B cell (primary cell): ENCODE measurements at regions not wholly inside any gene's neighbourhood (a gene's known extent, or its start where the extent isn't known, plus 50 kb on each side); places are given as distances from the start of the nearest gene placed in this dataset.

Source experiments
- ATAC-seq: fragments of 200-7000 bp; cut with Tn5 transposase; one replicate; pipeline ENCODE4 v1.10.0; 2021; ENCODE audit warnings: low read depth, mild to moderate bottlenecking, moderate number of reproducible peaks, moderate library complexity
- CTCF ChIA-PET: fragments of 350-600 bp; sonication (Branson Sonifier 250); formaldehyde crosslinking; loops from one replicate; lab custom pipeline; 2021; ENCODE audit warnings: antibody characterized with exemption, inconsistent platforms; lab: Charles Lee
- POLR2A ChIA-PET: fragments of 350-600 bp; sonication (Branson Sonifier 250); formaldehyde crosslinking; loops from one replicate; lab custom pipeline; 2021; ENCODE audit warnings: antibody characterized with exemption; lab: Charles Lee
- DNase-seq: peaks from one replicate; pipeline ENCODE4 v3.0.0; 2013
- H2AFZ ChIP-seq: 2 replicates; pipeline ENCODE4 v1.6.1; 2012; ENCODE audit warnings: mild to moderate bottlenecking, low read depth, low read length; ENCODE audit not compliant: insufficient read depth, poor library complexity, severe bottlenecking
- H3K27ac ChIP-seq, 2 donors: 1 replicate in 1 of 2; 2 replicates in 1 of 2; pipeline ENCODE4 v1.5.1; 2012 to 2013; ENCODE audit warnings: low read length in 2 of 2, mild to moderate bottlenecking in 2 of 2, moderate library complexity in 1 of 2
- H3K27me3 ChIP-seq, 4 experiments: fragments of 200-600 bp in 1 of 4; sonication (generic) in 1 of 4; replicated peaks in 1 of 4; 1 replicate in 2 of 4; 2 replicates in 2 of 4; pipeline versions ENCODE4 v1.6.1 to v1.7.0; 2013 to 2016; ENCODE audit warnings: low read length in 3 of 4, mild to moderate bottlenecking in 2 of 4, mixed read lengths in 1 of 4, moderate library complexity in 1 of 4; ENCODE audit not compliant: insufficient read depth in 4 of 4, control insufficient read depth in 3 of 4; ENCODE audit errors: control extremely low read depth in 1 of 4
- H3K36me3 ChIP-seq, 2 experiments: replicated peaks in 1 of 2; 1 replicate in 1 of 2; 2 replicates in 1 of 2; pipeline versions ENCODE4 v1.6.1 to v1.7.1; 2013; ENCODE audit warnings: low read length in 1 of 2; ENCODE audit not compliant: insufficient read depth in 2 of 2, control insufficient read depth in 1 of 2; ENCODE audit errors: control extremely low read depth in 1 of 2, extremely low read depth in 1 of 2
- H3K4me1 ChIP-seq, 2 donors: fragments of 200-600 bp in 1 of 2; sonication (generic) in 1 of 2; 1 replicate in 1 of 2; 2 replicates in 1 of 2; pipeline versions ENCODE4 v1.5.1 to v1.6.1; 2013 to 2017; ENCODE audit warnings: low read length in 2 of 2; ENCODE audit not compliant: control insufficient read depth in 2 of 2, insufficient read depth in 2 of 2
- H3K4me2 ChIP-seq: replicated peaks from 2 replicates; pipeline ENCODE3; 2012; ENCODE audit warnings: mild to moderate bottlenecking, low read depth, low read length; ENCODE audit not compliant: poor library complexity, severe bottlenecking
- H3K4me3 ChIP-seq, 5 experiments: fragments of 200-600 bp in 1 of 5; sonication (generic) in 1 of 5; 1 replicate in 3 of 5; 2 replicates in 2 of 5; pipeline versions ENCODE4 v1.5.1 to v1.7.0; 2011 to 2016; ENCODE audit warnings: low read length in 4 of 5, mild to moderate bottlenecking in 4 of 5, low read depth in 2 of 5, control low read depth in 1 of 5, moderate library complexity in 1 of 5; ENCODE audit not compliant: insufficient read depth in 1 of 5; ENCODE audit errors: control extremely low read depth in 1 of 5, extremely low read depth in 1 of 5
- H3K79me2 ChIP-seq: fragments of 200-600 bp; sonication (generic); one replicate; pipeline ENCODE4 v1.6.0; 2016; ENCODE audit warnings: low read length; ENCODE audit not compliant: control insufficient read depth, insufficient read depth
- H3K9ac ChIP-seq: fragments of 200-600 bp; sonication (generic); 2 replicates; pipeline ENCODE4 v1.6.1; 2017; ENCODE audit warnings: mild to moderate bottlenecking, low read length, moderate library complexity
- H3K9me3 ChIP-seq, 3 donors: one replicate each; pipeline versions ENCODE4 v1.6.1 to v1.7.1; 2013; ENCODE audit warnings: low read length in 2 of 3; ENCODE audit not compliant: control insufficient read depth in 2 of 3, insufficient read depth in 1 of 3; ENCODE audit errors: control extremely low read depth in 1 of 3
- H4K20me1 ChIP-seq: 2 replicates; pipeline ENCODE4 v1.6.0; 2012; ENCODE audit warnings: mild to moderate bottlenecking, low read length; ENCODE audit not compliant: insufficient read depth, control insufficient read depth, poor library complexity, severe bottlenecking
- H3K27ac Mint-ChIP-seq: one replicate; pipeline ENCODE4 v1.8.0; 2021; ENCODE audit warnings: mixed read lengths
- H3K27me3 Mint-ChIP-seq: one replicate; pipeline ENCODE4 v1.8.0; 2021; ENCODE audit warnings: mixed read lengths
- H3K4me1 Mint-ChIP-seq: one replicate; pipeline ENCODE4 v1.8.0; 2021; ENCODE audit warnings: mixed read lengths
- H3K4me3 Mint-ChIP-seq: one replicate; pipeline ENCODE4 v1.8.0; 2021; ENCODE audit warnings: mixed read lengths
- H3K9me3 Mint-ChIP-seq: one replicate; pipeline ENCODE4 v1.8.0; 2022; ENCODE audit warnings: mixed read lengths; ENCODE audit not compliant: insufficient read depth
- EZH2 ChIP-seq: IDR thresholded peaks from 2 replicates; pipeline ENCODE4 v1.6.1; 2012; ENCODE audit warnings: borderline replicate concordance, low read depth, mild to moderate bottlenecking, moderate library complexity, low read length; ENCODE audit not compliant: insufficient read depth, poor library complexity, severe bottlenecking
- WGBS: methylation state at CpG from one replicate; pipeline ENCODE4 v1.1.5; 2013; ENCODE audit warnings: missing lambda C conversion rate; ENCODE audit not compliant: insufficient coverage; 5-methylcytosine and 5-hydroxymethylcytosine counted together
- intact Hi-C: fragments of 100-400 bp; cut with micrococcal nuclease; formaldehyde crosslinking; loops from one replicate; pipeline ENCODE4 v1.10.0; 2022
- TF ChIP-seq, protein P1 (sequence below): fragments of 200-600 bp; IDR thresholded peaks from one replicate; pipeline ENCODE4 v1.8.0; 2022; ENCODE audit warnings: antibody characterized with exemption, mild to moderate bottlenecking

DNA sequence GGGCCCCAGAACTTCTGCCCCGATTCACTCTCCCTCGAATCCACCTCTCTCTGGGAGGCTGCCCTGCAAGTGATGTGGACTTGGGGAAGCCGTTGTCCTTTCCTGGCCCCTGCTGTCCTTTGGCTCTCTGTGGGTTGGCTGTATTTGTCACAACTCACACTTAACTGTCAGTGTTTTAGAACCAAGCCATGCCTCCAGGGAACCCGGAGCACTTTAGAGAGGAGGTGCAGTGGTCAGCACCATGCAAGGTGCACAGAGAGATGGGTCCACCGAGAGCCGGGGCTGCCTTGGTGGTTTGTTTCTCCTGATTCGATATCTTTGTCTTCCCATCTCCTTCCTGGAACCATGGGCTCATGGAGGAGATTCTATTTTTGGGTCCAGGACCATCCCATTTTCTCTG is 129.5 kb upstream of the RTL1 start:
- H3K27ac Mint-ChIP-seq, result no peak overlapping the region
- H3K9me3 Mint-ChIP-seq, result no peaks in the 10 kb centered on the region
- H3K4me3 Mint-ChIP-seq, result no peak overlapping the region
- Histone ChIP-seq H3K36me3 (no peaks in the 10 kb centered on the region), H3K4me3 (no peak overlapping the region), H3K27ac (no peak overlapping the region), H2AFZ (no peak overlapping the region), H3K4me1 (no peaks in the 10 kb centered on the region), H3K79me2 (no peaks in the 10 kb centered on the region), H3K9ac (no peak overlapping the region), H3K4me2 (no peak overlapping the region), H3K27me3 (no peaks in the 10 kb centered on the region), H3K9me3 (peaks cover 0 to 36% (median 0%) of the 10 kb centered on the region in 3 donors), H4K20me1 (no peaks in the 10 kb centered on the region)
- intact Hi-C loops, result no loop called here
- ChIA-PET POLR2A (no interaction called here), CTCF (no interaction called here)
- no peak for ATAC-seq
- H3K27me3 Mint-ChIP-seq, result no peaks in the 10 kb centered on the region
- no peaks in the 10 kb centered on the region for H3K4me1 Mint-ChIP-seq
- WGBS, result 100% methylated on average over 1 of the region's 7 CpGs
- DNase-seq, result no peak
- no peak for TF ChIP-seq EZH2
- TF ChIP-seq, protein P1, sequence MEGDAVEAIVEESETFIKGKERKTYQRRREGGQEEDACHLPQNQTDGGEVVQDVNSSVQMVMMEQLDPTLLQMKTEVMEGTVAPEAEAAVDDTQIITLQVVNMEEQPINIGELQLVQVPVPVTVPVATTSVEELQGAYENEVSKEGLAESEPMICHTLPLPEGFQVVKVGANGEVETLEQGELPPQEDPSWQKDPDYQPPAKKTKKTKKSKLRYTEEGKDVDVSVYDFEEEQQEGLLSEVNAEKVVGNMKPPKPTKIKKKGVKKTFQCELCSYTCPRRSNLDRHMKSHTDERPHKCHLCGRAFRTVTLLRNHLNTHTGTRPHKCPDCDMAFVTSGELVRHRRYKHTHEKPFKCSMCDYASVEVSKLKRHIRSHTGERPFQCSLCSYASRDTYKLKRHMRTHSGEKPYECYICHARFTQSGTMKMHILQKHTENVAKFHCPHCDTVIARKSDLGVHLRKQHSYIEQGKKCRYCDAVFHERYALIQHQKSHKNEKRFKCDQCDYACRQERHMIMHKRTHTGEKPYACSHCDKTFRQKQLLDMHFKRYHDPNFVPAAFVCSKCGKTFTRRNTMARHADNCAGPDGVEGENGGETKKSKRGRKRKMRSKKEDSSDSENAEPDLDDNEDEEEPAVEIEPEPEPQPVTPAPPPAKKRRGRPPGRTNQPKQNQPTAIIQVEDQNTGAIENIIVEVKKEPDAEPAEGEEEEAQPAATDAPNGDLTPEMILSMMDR, result no peak

DNA sequence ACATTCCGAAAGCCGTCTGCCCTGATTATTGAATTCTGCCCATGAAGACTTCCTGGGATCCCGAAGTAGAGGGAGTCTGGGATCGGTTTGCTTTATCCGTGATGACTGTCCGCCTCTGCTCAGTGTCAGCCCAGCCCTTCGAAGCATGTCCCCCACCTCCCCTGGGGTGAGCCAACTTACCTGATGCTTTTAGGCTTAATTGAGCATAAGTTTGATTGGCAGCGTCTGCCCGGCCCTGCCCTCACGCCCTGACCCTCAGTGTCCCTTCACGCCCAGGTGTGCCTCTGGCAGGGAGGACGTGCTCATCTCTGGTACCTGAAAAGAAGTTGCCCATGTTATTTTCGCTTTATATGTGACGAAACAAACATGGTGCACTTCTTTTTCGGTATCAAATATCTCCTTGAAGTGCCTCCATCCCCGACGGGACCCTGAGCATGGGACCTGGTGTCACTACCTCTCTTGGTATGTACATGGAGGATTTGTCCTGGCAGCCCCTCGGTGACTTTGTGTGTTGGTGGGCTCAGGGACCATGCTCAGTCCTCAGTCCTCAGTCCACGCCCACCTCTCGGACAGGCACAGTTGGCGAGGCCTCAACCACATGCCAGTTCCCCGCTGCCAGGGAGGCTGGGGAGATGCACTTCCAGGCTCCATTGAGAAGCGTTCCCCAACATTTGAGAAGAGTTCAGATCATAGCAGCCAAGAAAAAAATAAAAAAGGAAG is 130.1 kb upstream of the RTL1 start:
- H2AFZ ChIP-seq, result no peak overlapping the region
- H3K27me3 ChIP-seq, result no peaks in the 10 kb centered on the region
- Mint-ChIP-seq H3K27me3 (no peaks in the 10 kb centered on the region), H3K4me1 (no peaks in the 10 kb centered on the region), H3K4me3 (no peak overlapping the region), H3K9me3 (no peaks in the 10 kb centered on the region), H3K27ac (no peak overlapping the region)
- no peak overlapping the region for H3K4me2 ChIP-seq
- H3K36me3 ChIP-seq, result no peaks in the 10 kb centered on the region
- ChIA-PET POLR2A (no interaction called here), CTCF (no interaction called here)
- no peak for ATAC-seq
- peaks cover 0 to 31% (median 0%) of the 10 kb centered on the region in 3 donors for H3K9me3 ChIP-seq
- intact Hi-C loops, result no loop called here
- 96% methylated on average over 23 of the region's 23 CpGs for WGBS
- DNase-seq, result no peak
- no peak overlapping the region for H3K27ac ChIP-seq
- no peaks in the 10 kb centered on the region for H3K79me2 ChIP-seq
- H3K9ac ChIP-seq, result no peak overlapping the region
- no peak overlapping the region for H3K4me3 ChIP-seq
- H3K4me1 ChIP-seq, result no peaks in the 10 kb centered on the region
- TF ChIP-seq, protein P1, result no peak
- TF ChIP-seq EZH2, result no peak
- no peaks in the 10 kb centered on the region for H4K20me1 ChIP-seq
